NCI-H774 (cell line): ENCODE measurements at regions not wholly inside any gene's neighbourhood (a gene's known extent, or its start where the extent isn't known, plus 50 kb on each side); places are given as distances from the start of the nearest gene placed in this dataset.

Source experiments
- DNase-seq: peaks from one replicate; lab custom pipeline; 2025; lab: John Stamatoyannopoulos, UW

- no peak for DNase-seq
Measured at GRCh38 chr10:29924436-29924835, 134.9 kb downstream of the JCAD start.

GRCh38 chr10:29923416-29923965 lies 135.9 kb downstream of the JCAD start:
- DNase-seq, result no peak

DNA sequence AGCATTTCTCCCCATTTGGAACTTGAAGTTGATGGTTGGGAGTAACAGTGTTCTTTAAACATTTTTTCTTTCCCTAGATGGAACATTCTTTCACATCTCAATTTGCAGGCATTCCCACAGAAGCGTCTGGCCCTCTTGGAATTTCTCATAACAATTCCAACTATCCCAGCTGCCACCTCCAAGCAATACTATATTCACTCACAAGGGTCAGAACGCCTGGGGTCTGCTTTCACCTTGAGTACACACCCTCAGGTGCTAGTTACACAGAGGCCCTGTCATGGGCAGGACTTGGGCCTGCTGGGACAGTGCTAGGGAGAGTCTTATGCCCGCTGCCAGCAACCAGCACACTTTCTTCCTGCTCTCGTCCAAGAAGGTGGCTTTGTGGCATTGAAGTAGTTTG lies 136.5 kb downstream of the JCAD start:
- DNase-seq, result no peak

DNA sequence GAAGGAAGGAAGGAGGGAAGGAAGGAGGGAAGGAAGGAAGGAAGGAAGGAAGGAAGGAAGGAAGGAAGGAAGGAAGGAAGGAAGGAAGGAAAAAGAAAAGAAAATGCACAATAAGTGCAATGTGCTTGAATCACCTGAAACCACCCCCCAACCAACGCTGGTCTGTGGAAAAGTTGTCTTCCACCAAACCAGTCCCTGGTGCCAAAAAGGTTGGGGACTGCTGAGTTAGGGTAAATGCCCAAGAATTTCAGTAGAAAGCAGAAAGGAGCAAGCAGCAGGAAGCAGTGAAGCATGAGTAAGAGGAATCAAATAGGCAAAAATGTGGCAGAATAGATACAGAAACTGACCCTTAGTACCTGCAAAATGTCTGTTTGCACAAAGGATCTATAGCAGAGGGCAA lies 137.2 kb downstream of the JCAD start:
- DNase-seq, result no peak

DNA sequence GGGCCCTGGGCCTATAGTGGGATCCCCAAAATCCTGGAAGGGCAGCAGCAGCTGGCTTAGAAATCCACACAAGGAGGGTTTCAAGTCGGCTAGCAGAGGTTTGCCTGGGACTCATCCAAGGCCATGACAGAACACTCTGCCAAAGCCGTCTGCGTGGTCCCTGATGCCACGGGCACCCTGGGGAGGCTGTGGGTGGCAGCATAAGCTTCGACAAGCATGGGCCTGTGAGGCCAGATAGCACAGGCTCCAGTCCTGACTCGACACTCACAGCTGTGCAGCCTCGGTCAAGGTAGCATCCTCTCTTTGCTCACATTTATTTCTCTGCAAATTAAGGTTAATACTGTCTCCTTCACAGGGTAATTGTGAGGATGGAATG lies 138.3 kb downstream of the JCAD start:
- no peak for DNase-seq

DNA sequence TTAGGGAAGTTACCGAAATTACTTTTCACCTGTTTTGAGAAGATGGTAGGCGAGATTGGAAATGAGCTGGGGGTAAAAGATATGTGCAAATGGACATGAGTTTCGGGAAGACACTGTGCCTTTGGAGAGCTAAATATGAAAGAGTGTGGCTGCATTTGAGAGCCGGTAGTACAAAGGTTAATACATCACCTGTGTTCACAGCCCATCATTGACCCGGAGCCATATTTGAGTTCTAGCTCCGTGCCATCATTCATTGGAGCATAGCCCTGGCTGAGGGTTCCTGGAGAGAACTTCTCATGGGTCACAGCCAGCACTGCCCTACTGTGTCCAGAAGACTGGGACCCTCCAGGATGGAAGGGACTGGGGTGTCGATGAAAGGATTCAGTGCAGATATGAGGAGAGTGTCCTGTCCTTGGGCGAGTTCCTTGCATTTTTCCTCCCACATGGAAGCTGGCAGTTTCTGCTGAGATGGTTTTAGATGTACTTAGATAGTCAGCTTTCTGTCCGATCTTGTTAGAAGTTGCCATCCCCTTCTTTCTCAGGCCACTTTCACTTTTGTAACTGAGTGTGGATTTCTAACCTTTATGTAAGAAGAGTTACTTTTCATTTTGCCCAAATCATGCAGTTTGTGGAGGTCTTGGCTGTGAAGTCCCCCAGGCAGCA lies 138.8 kb downstream of the JCAD start:
- DNase-seq, result no peak

GRCh38 chr10:29918623-29919400 lies 140.6 kb downstream of the JCAD start:
- DNase-seq, result no peak

- no peak for DNase-seq
Measured at GRCh38 chr10:29917311-29917710, 142.1 kb downstream of the JCAD start.

DNA sequence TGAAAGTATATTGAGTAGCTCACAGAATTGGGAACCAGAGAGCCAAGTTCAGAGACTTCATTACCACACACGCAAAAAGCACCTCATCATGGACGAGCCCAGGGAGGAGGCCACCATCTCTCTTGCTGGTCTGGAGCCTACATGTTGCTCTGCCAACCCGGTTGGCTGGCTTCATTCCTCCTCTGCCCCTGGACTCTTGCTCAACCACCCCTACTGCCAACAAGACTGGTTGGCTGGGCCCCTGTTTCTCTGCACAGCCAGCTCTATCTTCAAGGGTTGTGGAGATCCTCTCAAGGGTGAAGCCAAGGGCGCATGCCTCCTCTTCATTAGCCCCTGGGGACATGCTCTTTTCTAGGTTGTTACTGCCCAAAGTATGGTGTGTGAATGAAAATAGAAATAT lies 142.7 kb downstream of the JCAD start:
- no peak for DNase-seq

GRCh38 chr10:29914986-29915785 lies 144.2 kb downstream of the JCAD start:
- DNase-seq, result no peak

- DNase-seq, result peak; percentile 27
Measured at GRCh38 chr10:29908962-29909361, 150.4 kb downstream of the JCAD start.

DNA sequence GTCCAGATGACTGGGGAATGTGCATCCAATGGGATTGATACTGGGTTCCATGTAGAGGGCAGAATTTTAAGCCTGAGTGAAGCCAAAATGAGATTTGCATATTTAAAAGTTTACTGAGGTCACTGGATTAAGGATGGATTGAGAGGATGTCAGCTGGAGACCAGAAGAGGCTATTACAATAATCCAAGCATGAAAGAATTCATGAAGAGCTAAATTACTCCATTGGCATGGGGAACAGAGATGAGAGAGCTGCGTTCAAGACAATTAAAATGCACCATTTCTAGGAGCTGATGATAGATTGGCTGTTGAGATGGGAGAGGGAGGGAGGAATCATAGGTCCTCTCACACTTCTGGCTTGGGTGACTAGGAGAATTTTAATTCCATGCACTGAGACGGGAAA lies 158.5 kb downstream of the JCAD start:
- DNase-seq, result no peak

- DNase-seq, result no peak
Measured at GRCh38 chr10:29897999-29898716, 161.2 kb downstream of the JCAD start.

DNA sequence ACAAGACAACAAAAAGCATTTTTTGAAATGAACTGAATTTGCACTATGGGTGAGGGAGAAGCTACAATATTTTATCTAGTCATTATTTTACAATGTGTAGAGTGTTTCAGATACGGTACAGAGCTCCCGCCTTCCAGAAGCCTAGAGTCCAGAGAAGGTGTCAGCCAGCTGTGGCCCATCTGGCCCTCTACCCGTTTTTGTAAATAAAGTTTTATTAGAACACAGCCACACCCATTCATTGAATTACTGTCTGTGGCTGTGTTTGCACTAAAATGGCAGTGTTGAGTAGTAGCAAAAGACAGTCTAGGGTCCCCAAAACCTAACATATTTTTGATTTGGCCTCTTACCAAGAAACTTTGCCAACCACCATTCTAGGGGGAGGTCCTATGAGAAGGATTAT lies 162.0 kb downstream of the JCAD start:
- no peak for DNase-seq

GRCh38 chr10:29896053-29896452 lies 163.3 kb downstream of the JCAD start:
- no peak for DNase-seq

- no peak for DNase-seq
Measured at GRCh38 chr10:29895456-29895855, 163.9 kb downstream of the JCAD start.

DNA sequence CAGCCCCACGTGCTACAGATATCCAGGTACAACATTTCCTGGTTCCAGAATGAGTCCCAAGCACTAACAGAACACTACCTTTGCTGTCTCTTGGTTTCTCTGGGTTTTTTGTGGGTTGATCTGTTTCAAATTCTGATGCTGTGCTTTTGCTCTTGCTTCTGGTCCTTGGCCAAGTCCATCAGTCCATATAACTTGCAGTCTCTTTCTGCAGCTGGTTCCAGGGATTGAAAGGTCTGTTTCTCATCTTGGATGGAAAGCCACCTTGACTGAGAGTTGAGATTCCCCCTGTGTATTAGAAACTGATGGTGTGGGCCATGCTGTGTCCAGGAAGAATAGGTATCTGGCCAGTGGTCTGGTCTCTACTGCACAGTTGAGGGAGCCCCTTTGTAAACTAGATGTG lies 171.1 kb downstream of the JCAD start:
- no peak for DNase-seq

- no peak for DNase-seq
Measured at GRCh38 chr10:29886299-29886698, 173.1 kb downstream of the JCAD start.

DNA sequence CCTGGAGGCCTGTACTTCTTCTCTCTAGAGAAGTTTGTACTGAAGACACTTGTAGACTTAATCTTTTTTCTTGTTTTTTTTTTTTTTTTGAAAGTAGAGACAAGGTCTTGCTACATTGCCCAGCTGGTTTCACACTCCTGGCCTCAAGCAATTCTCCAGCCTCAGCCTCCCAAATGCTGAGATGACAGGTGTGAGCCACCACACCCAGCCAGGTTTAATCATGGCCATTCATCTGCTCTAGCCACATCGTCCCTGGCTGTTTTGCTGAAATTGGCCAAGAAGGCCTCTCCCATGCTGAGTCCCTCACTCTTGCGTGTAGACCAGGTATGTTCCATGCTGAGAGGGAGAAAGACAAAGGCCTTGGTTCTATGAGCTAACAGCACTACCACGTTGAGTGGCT lies 176.2 kb downstream of the JCAD start:
- no peak for DNase-seq

DNA sequence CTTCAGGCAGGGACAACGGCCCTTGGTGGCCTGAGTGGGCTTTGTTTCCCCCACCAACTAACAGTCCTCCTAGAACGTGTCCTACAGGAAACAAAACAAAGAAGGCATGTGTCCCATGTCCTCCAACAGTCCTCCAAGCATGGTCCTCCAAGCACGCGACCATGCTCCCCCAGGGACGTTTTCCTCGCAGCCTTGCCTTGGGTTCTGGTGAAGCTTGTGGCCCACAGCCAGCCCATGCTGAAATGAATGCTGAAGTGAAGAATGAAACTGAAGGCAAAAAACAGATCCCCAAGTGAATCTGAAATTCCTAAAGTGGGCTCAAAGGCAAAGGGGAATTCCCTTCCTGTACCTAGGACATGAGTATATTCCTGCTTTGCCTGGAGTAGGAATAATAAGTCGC lies 176.6 kb downstream of the JCAD start:
- no peak for DNase-seq

DNA sequence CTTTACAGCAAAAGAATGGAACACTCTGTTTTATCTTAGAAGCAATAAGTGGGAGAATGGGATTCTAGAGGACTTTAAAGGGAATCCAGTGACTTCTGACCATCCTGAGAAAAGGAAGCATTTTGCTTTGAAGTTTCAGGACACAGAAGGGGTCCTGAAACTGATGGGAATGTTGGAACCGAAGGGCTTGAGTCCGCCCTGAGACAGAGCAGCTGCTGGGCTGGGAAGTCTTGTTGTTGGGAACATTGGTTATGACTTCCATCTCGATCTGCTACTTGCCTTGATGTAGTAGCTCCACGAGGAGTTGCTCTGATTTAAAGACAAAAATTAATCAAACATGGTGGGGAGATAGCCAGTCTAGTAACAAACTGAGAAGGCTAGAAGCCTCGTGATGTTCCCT lies 177.6 kb downstream of the JCAD start:
- no peak for DNase-seq

- no peak for DNase-seq
Measured at GRCh38 chr10:29881336-29881771, 178.0 kb downstream of the JCAD start.
